HuH-7.5 (cell line): ENCODE measurements at regions not wholly inside any gene's neighbourhood (a gene's known extent, or its start where the extent isn't known, plus 50 kb on each side); places are given as distances from the start of the nearest gene placed in this dataset.
"Not testable (repeated sequence)": the region's sequence is repeated elsewhere in the genome, so short reads cannot be mapped to it uniquely, and the experiment has no call there.

Experiments
- DNase-seq: peaks from one replicate; pipeline ENCODE4 v3.0.0; 2011; ENCODE audit warnings: low spot score

- DNase-seq, result no peak
These were observed 1287.1 kb downstream of the PCDH9 start for GRCh38 chr13:65943024-65943423.

GRCh38 chr13:65940720-65941119 lies 1289.4 kb downstream of the PCDH9 start:
- no peak for DNase-seq

GRCh38 chr13:65937251-65937650 lies 1292.9 kb downstream of the PCDH9 start:
- no peak for DNase-seq

GRCh38 chr13:65936249-65936648 lies 1293.9 kb downstream of the PCDH9 start:
- DNase-seq, result no peak

- no peak for DNase-seq
These were observed 1297.4 kb downstream of the PCDH9 start for GRCh38 chr13:65932587-65933239.

- no peak for DNase-seq
These were observed 1298.1 kb downstream of the PCDH9 start for GRCh38 chr13:65932013-65932412.

- DNase-seq, result no peak
These were observed 1300.7 kb downstream of the PCDH9 start for GRCh38 chr13:65929436-65929835.

GRCh38 chr13:65926750-65927171 lies 1303.4 kb downstream of the PCDH9 start:
- DNase-seq, result peak; percentile 9

GRCh38 chr13:65922846-65923245 lies 1307.3 kb downstream of the PCDH9 start:
- not testable (repeated sequence) for DNase-seq

- no peak for DNase-seq
These were observed 1308.2 kb downstream of the PCDH9 start for GRCh38 chr13:65921933-65922332.

- no peak for DNase-seq
These were observed 1312.4 kb downstream of the PCDH9 start for GRCh38 chr13:65917731-65918130.

- DNase-seq, result no peak
These were observed 1314.9 kb downstream of the PCDH9 start for GRCh38 chr13:65915195-65915594.

- no peak for DNase-seq
These were observed 1315.4 kb downstream of the PCDH9 start for GRCh38 chr13:65914716-65915115.

- no peak for DNase-seq
These were observed 1317.0 kb downstream of the PCDH9 start for GRCh38 chr13:65913173-65913572.

- no peak for DNase-seq
These were observed 1317.6 kb downstream of the PCDH9 start for GRCh38 chr13:65912516-65912915.

GRCh38 chr13:65911546-65912193 lies 1318.5 kb downstream of the PCDH9 start:
- no peak for DNase-seq

GRCh38 chr13:65909501-65909900 lies 1320.6 kb downstream of the PCDH9 start:
- DNase-seq, result no peak

GRCh38 chr13:65907666-65908525 lies 1322.2 kb downstream of the PCDH9 start:
- no peak for DNase-seq

GRCh38 chr13:65901723-65902122 lies 1328.4 kb downstream of the PCDH9 start:
- DNase-seq, result no peak

GRCh38 chr13:65894049-65894448 lies 1336.1 kb downstream of the PCDH9 start:
- DNase-seq, result no peak

GRCh38 chr13:65892859-65893258 lies 1337.3 kb downstream of the PCDH9 start:
- no peak for DNase-seq

- no peak for DNase-seq
These were observed 1340.8 kb downstream of the PCDH9 start for GRCh38 chr13:65889368-65889767.

- DNase-seq, result no peak
These were observed 1347.3 kb downstream of the PCDH9 start for GRCh38 chr13:65882810-65883209.
